ENCODE measurements at regions not wholly inside any gene's neighbourhood (a gene's known extent, or its start where the extent isn't known, plus 50 kb on each side); places are given as distances from the start of the nearest gene placed in this dataset.
A peak's percentile ranks its signal among the peaks of the same experiment; 100 is the strongest.

- DNase-seq (no peak), ATAC-seq (ENCODE audit: insufficient read depth, low FRiP score) (no peak)
- H3K4me3 ChIP-seq = no peak overlapping the region
- H3K4me1 ChIP-seq (ENCODE audit: control insufficient read depth in 5 of 5, insufficient read depth in 5 of 5, low read length in 5 of 5) = peaks cover 0 to 1% (median 0%) of the 10 kb centered on the region in 5 donors
- H3K27me3 ChIP-seq (ENCODE audit: control insufficient read depth in 3 of 3, insufficient read depth in 3 of 3, low read length in 2 of 3) = peaks cover 0 to 7% (median 3%) of the 10 kb centered on the region in 3 donors
- no peak for TF ChIP-seq CTCF (IDR thresholded peaks at IDR 0.05; ENCODE audit: control extremely low read depth, extremely low read depth)
- no peaks in the 10 kb centered on the region for H3K9me3 ChIP-seq (ENCODE audit: control insufficient read depth in 4 of 4, insufficient read depth in 3 of 4, low read length in 3 of 4)
- H3K27ac ChIP-seq (ENCODE audit: low read depth in 1 of 2, low read length in 1 of 2) = peak overlapping the region in 1 of 2 donors; percentile 26
- WGBS, 2 donors = 86 to 89% methylated on average over 11 of the region's 11 CpGs
- no peaks in the 10 kb centered on the region for H3K36me3 ChIP-seq (ENCODE audit: control insufficient read depth in 4 of 4, insufficient read depth in 4 of 4, low read length in 4 of 4)
- H3K9ac ChIP-seq (ENCODE audit: insufficient read depth in 1 of 2, low read length in 2 of 2) = no peak overlapping the region
Observed at GRCh38 chr4:1543976-1544375, 137.7 kb upstream of the NKX1-1 start.

- no peak for TF ChIP-seq CTCF (IDR thresholded peaks at IDR 0.05; ENCODE audit: control extremely low read depth, extremely low read depth)
- DNase-seq = no peak
Observed at GRCh38 chr4:1543561-1543960, 137.3 kb upstream of the NKX1-1 start.

GRCh38 chr4:1542516-1543320, 136.5 kb upstream of the NKX1-1 start:
- ATAC-seq (ENCODE audit: insufficient read depth, low FRiP score) (no peak), DNase-seq (no peak)
- Histone ChIP-seq H3K27me3 (ENCODE audit: control insufficient read depth in 3 of 3, insufficient read depth in 3 of 3, low read length in 2 of 3) (peaks cover 0 to 6% (median under 1%) of the 10 kb centered on the region in 3 donors), H3K9ac (ENCODE audit: insufficient read depth in 1 of 2, low read length in 2 of 2) (no peak overlapping the region), H3K36me3 (ENCODE audit: control insufficient read depth in 4 of 4, insufficient read depth in 4 of 4, low read length in 4 of 4) (no peaks in the 10 kb centered on the region), H3K4me1 (ENCODE audit: control insufficient read depth in 5 of 5, insufficient read depth in 5 of 5, low read length in 5 of 5) (no peaks in the 10 kb centered on the region), H3K27ac (ENCODE audit: low read depth in 1 of 2, low read length in 1 of 2) (no peak overlapping the region), H3K9me3 (ENCODE audit: control insufficient read depth in 4 of 4, insufficient read depth in 3 of 4, low read length in 3 of 4) (no peaks in the 10 kb centered on the region), H3K4me3 (no peak overlapping the region)
- WGBS, 2 donors = 88 to 90% methylated on average over 27 of the region's 27 CpGs
- no peak for TF ChIP-seq CTCF (IDR thresholded peaks at IDR 0.05; ENCODE audit: control extremely low read depth, extremely low read depth)

More at GRCh38 chr4:1543561-1543960, 137.3 kb upstream of the NKX1-1 start:
- Histone ChIP-seq H3K27me3 (ENCODE audit: control insufficient read depth in 3 of 3, insufficient read depth in 3 of 3, low read length in 2 of 3) (peaks cover 0 to 7% (median 3%) of the 10 kb centered on the region in 3 donors), H3K9me3 (ENCODE audit: control insufficient read depth in 4 of 4, insufficient read depth in 3 of 4, low read length in 3 of 4) (no peaks in the 10 kb centered on the region), H3K36me3 (ENCODE audit: control insufficient read depth in 4 of 4, insufficient read depth in 4 of 4, low read length in 4 of 4) (no peaks in the 10 kb centered on the region), H3K4me3 (no peak overlapping the region), H3K27ac (ENCODE audit: low read depth in 1 of 2, low read length in 1 of 2) (peak overlapping the region in 1 of 2 donors; percentile 26), H3K9ac (ENCODE audit: insufficient read depth in 1 of 2, low read length in 2 of 2) (no peak overlapping the region), H3K4me1 (ENCODE audit: control insufficient read depth in 5 of 5, insufficient read depth in 5 of 5, low read length in 5 of 5) (no peaks in the 10 kb centered on the region)
- ATAC-seq (ENCODE audit: insufficient read depth, low FRiP score) = no peak
- WGBS, 2 donors = 83 to 86% methylated on average over 8 of the region's 8 CpGs

- WGBS, 2 donors = 80 to 83% methylated on average over 10 of the region's 10 CpGs
- no peak for TF ChIP-seq CTCF (IDR thresholded peaks at IDR 0.05; ENCODE audit: control extremely low read depth, extremely low read depth)
Observed at GRCh38 chr4:1542226-1542490, 135.9 kb upstream of the NKX1-1 start.

More at GRCh38 chr4:1542226-1542490, 135.9 kb upstream of the NKX1-1 start:
- Histone ChIP-seq H3K27ac (ENCODE audit: low read depth in 1 of 2, low read length in 1 of 2) (no peak overlapping the region), H3K9me3 (ENCODE audit: control insufficient read depth in 4 of 4, insufficient read depth in 3 of 4, low read length in 3 of 4) (no peaks in the 10 kb centered on the region), H3K36me3 (ENCODE audit: control insufficient read depth in 4 of 4, insufficient read depth in 4 of 4, low read length in 4 of 4) (no peaks in the 10 kb centered on the region), H3K4me3 (no peak overlapping the region), H3K27me3 (ENCODE audit: control insufficient read depth in 3 of 3, insufficient read depth in 3 of 3, low read length in 2 of 3) (peaks cover 0 to under 1% (median 0%) of the 10 kb centered on the region in 3 donors), H3K4me1 (ENCODE audit: control insufficient read depth in 5 of 5, insufficient read depth in 5 of 5, low read length in 5 of 5) (no peaks in the 10 kb centered on the region), H3K9ac (ENCODE audit: insufficient read depth in 1 of 2, low read length in 2 of 2) (no peak overlapping the region)
- DNase-seq (no peak), ATAC-seq (ENCODE audit: insufficient read depth, low FRiP score) (no peak)
